ENCODE measurements at regions not wholly inside any gene's neighbourhood (a gene's known extent, or its start where the extent isn't known, plus 50 kb on each side); places are given as distances from the start of the nearest gene placed in this dataset.

DNA sequence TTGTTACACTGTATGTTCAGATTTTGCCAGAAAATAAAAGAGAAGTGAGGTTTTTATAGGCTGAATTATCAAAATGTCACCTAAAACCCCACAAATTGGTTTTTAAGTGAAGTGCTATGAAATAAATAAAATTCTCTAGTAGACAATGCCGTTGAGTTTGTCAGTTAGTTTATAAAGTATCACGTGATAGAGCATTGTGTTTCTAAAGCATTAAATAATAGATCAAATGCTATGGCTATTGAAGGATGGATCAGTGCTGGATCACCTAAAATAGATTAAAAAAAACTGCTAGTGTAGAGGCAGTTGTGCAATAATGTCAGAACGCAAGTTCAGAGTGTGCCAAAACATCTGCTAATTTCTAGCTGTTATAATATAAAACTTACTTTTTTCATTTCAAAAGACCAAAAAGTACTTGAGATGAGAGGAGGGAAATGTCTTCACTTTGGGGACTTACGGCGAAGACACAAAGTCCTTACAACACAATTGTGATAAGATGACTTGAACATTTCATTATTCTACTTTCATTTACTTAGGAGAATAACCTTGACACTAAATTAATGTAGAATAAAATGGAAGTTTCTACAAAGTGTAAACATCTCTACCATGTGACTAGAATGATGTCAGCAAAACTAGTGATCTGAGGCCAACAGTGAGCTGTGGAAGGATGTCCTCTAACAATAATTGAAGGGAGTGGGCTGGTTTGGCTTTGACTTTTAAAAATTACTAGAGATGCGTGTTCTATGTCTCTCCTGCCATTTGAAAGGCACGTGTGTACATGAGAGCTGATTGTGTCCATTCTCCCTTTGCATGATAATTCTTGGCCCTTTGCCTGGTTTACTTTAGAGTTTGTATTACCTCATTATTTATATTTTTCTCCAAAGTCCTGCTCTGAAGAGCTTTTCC is 154.4 kb upstream of the PDE3A start:
- TF ChIP-seq, protein P1, sequence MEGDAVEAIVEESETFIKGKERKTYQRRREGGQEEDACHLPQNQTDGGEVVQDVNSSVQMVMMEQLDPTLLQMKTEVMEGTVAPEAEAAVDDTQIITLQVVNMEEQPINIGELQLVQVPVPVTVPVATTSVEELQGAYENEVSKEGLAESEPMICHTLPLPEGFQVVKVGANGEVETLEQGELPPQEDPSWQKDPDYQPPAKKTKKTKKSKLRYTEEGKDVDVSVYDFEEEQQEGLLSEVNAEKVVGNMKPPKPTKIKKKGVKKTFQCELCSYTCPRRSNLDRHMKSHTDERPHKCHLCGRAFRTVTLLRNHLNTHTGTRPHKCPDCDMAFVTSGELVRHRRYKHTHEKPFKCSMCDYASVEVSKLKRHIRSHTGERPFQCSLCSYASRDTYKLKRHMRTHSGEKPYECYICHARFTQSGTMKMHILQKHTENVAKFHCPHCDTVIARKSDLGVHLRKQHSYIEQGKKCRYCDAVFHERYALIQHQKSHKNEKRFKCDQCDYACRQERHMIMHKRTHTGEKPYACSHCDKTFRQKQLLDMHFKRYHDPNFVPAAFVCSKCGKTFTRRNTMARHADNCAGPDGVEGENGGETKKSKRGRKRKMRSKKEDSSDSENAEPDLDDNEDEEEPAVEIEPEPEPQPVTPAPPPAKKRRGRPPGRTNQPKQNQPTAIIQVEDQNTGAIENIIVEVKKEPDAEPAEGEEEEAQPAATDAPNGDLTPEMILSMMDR (IDR thresholded peaks at IDR 0.05; ENCODE audit: partially characterized antibody, unreplicated experiment), result no peak
- H3K4me3 Mint-ChIP-seq (ENCODE audit: unreplicated experiment), result no peak overlapping the region
- no peaks in the 10 kb centered on the region for H3K36me3 Mint-ChIP-seq (ENCODE audit: unreplicated experiment)
- H3K27ac Mint-ChIP-seq (ENCODE audit: unreplicated experiment), result no peak overlapping the region
- peaks cover 2% of the 10 kb centered on the region for H3K27me3 Mint-ChIP-seq (ENCODE audit: unreplicated experiment)
- no peak for DNase-seq
- H3K4me1 Mint-ChIP-seq (ENCODE audit: low read depth, unreplicated experiment), result peaks cover 11% of the 10 kb centered on the region
- H3K9me3 Mint-ChIP-seq (ENCODE audit: unreplicated experiment), result no peaks in the 10 kb centered on the region

DNA sequence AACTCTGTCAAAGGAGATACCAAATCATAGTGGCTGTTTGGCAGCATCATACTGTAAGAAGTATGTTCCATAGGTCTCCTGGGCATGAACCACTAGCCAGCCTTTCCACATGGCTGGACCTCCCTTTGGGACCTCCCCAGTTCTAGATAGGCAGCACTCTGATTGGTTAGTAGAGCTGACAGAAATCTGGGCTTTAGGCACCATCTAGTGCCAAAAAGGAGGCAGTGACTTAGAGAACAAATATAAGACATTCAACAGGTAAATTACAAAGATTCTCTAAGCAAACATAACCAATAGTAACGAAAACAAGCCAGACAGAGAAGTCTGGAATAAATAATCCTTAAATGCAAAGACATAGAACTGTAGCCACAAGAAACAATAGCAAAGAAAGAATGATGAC is 148.0 kb upstream of the PDE3A start:
- TF ChIP-seq, protein P1 (IDR thresholded peaks at IDR 0.05; ENCODE audit: partially characterized antibody, unreplicated experiment), result no peak
- H3K4me1 Mint-ChIP-seq (ENCODE audit: low read depth, unreplicated experiment), result no peaks in the 10 kb centered on the region
- no peaks in the 10 kb centered on the region for H3K36me3 Mint-ChIP-seq (ENCODE audit: unreplicated experiment)
- no peaks in the 10 kb centered on the region for H3K27me3 Mint-ChIP-seq (ENCODE audit: unreplicated experiment)
- no peak for DNase-seq
- H3K27ac Mint-ChIP-seq (ENCODE audit: unreplicated experiment), result no peak overlapping the region
- no peak overlapping the region for H3K4me3 Mint-ChIP-seq (ENCODE audit: unreplicated experiment)
- no peaks in the 10 kb centered on the region for H3K9me3 Mint-ChIP-seq (ENCODE audit: unreplicated experiment)

DNA sequence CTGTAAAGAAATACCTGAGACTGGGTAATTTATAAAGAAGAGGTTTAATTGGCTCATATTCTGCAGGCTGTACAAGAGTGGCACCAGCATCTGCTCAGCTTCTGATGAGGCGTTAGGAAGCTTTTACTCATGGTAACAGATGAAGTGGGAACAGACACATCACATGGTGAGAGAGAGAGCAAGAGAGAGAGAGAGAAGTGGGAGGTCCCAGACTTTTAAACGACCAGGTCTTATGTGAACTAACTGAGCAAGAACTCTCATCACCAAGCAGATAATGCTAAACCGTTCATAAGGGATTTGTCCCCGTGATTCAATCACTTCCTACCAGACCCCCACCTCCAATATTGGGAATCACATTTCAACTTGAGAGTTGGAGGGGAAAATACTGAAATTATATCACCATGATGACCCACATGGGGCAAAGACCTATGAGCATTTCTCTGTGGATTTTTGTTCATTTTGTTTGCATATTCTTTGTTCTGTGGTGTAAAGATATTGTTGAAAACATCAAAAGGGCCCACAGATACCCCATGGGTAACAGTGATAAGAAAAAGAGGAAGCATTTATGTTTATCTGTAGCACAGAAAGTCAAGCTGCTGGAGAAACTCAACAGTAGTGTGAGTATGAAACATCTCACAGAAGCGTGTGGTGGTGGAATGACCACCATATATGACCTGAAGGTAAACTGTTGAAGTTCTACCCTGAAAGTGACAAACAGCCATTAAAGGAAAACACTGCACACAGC is 135.2 kb upstream of the PDE3A start:
- Mint-ChIP-seq H3K27ac (ENCODE audit: unreplicated experiment) (no peak overlapping the region), H3K36me3 (ENCODE audit: unreplicated experiment) (peaks cover 21% of the 10 kb centered on the region), H3K4me3 (ENCODE audit: unreplicated experiment) (no peak overlapping the region), H3K27me3 (ENCODE audit: unreplicated experiment) (peaks cover 1% of the 10 kb centered on the region), H3K4me1 (ENCODE audit: low read depth, unreplicated experiment) (no peaks in the 10 kb centered on the region), H3K9me3 (ENCODE audit: unreplicated experiment) (peaks cover under 1% of the 10 kb centered on the region)
- no peak for DNase-seq
- TF ChIP-seq, protein P1 (IDR thresholded peaks at IDR 0.05; ENCODE audit: partially characterized antibody, unreplicated experiment), result no peak

DNA sequence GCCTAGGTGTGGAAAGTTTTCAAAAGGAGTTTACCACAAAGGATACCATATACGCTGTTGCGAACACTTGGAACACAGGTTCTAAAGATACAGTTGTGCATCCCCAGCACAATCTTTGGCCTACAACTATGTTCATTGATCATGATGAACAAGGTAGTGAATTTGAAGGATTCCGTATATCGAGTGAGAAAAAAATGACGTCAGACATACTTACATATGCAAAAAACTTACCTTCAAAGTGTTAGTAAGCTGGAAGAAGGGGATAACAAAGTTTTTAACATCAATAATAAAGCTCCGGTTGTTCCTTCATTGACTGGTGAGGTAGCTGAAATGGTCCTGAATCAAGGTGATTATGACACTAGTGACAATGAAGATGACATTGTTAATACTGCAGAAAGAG is 133.9 kb upstream of the PDE3A start:
- DNase-seq, result no peak
- H3K27ac Mint-ChIP-seq (ENCODE audit: unreplicated experiment), result no peak overlapping the region
- peaks cover 24% of the 10 kb centered on the region for H3K36me3 Mint-ChIP-seq (ENCODE audit: unreplicated experiment)
- H3K9me3 Mint-ChIP-seq (ENCODE audit: unreplicated experiment), result peaks cover 5% of the 10 kb centered on the region
- no peaks in the 10 kb centered on the region for H3K4me1 Mint-ChIP-seq (ENCODE audit: low read depth, unreplicated experiment)
- TF ChIP-seq, protein P1 (IDR thresholded peaks at IDR 0.05; ENCODE audit: partially characterized antibody, unreplicated experiment), result no peak
- H3K27me3 Mint-ChIP-seq (ENCODE audit: unreplicated experiment), result peaks cover 1% of the 10 kb centered on the region
- H3K4me3 Mint-ChIP-seq (ENCODE audit: unreplicated experiment), result no peak overlapping the region

DNA sequence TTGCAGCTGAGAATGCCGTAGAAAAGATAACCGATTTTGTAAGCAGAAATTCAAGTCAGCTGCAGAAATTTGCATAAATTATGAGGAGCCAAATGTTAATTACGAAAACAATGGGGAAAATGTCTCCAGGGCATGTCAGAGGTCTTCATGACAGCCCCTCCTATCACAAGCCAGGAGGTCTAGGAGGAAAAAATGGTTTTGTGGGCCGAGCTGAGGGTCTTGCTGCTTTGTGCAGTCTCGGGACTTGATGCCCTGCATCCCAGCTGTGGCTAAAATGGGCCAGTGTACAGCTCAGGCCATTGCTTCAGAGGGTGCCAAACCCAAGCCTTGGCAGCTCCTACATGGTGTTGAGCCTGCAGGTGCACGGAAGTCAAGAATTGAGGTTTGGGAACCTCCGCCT is 131.2 kb upstream of the PDE3A start:
- no peak for DNase-seq
- Mint-ChIP-seq H3K27ac (ENCODE audit: unreplicated experiment) (no peak overlapping the region), H3K4me3 (ENCODE audit: unreplicated experiment) (no peak overlapping the region), H3K27me3 (ENCODE audit: unreplicated experiment) (peaks cover 1% of the 10 kb centered on the region), H3K36me3 (ENCODE audit: unreplicated experiment) (peaks cover 12% of the 10 kb centered on the region), H3K9me3 (ENCODE audit: unreplicated experiment) (peaks cover 5% of the 10 kb centered on the region), H3K4me1 (ENCODE audit: low read depth, unreplicated experiment) (no peaks in the 10 kb centered on the region)
- TF ChIP-seq, protein P1 (IDR thresholded peaks at IDR 0.05; ENCODE audit: partially characterized antibody, unreplicated experiment), result no peak
